IMR-90 (cell line): ENCODE measurements at regions not wholly inside any gene's neighbourhood (a gene's known extent, or its start where the extent isn't known, plus 50 kb on each side); places are given as distances from the start of the nearest gene placed in this dataset.
A peak's percentile ranks its signal among the peaks of the same experiment; 100 is the strongest.

ENCODE experiments used
- ATAC-seq: fragments of 200-7000 bp; cut with Tn5 transposase; 2 replicates; pipeline ENCODE4 v1.9.1; 2020; ENCODE audit warnings: low read depth, mild to moderate bottlenecking, moderate library complexity
- BruUV-seq: library from RNA; stranded (reverse); fragments of 400-500 nt; replicated peaks from 2 replicates; lab custom pipeline; 2021; lab: Mats Ljungman, UMichigan
- CTCF ChIA-PET: fragments of 300-600 bp; formaldehyde crosslinking; extraction: SDS; loops from one replicate; lab custom pipeline; 2021; ENCODE audit warnings: antibody characterized with exemption; lab: Yijun Ruan, JAX
- POLR2A ChIA-PET: fragments of 300-600 bp; sonication (Branson Sonifier 250); formaldehyde crosslinking; loops from one replicate; lab custom pipeline; 2022; ENCODE audit warnings: antibody characterized with exemption; ENCODE audit not compliant: unreplicated experiment; lab: Charles Lee
- DNase-seq: peaks from one replicate; pipeline ENCODE4 v3.0.0; 2013
- H2AFZ ChIP-seq: replicated peaks from 2 replicates; pipeline ENCODE3; 2013; ENCODE audit warnings: low read length, mild to moderate bottlenecking; ENCODE audit not compliant: poor library complexity
- H2AK5ac ChIP-seq: 2 replicates; pipeline ENCODE4 v1.6.1; 2013; ENCODE audit warnings: low read depth, low read length, inconsistent platforms
- H2AK9ac ChIP-seq: replicated peaks from 2 replicates; pipeline ENCODE3; 2013; ENCODE audit warnings: mild to moderate bottlenecking, low read depth, low read length, moderate library complexity; ENCODE audit not compliant: poor library complexity
- H2BK120ac ChIP-seq: 2 replicates; pipeline ENCODE4 v1.6.1; 2013; ENCODE audit warnings: low read depth, low read length, inconsistent platforms
- H2BK15ac ChIP-seq: 3 replicates; pipeline ENCODE4 v1.6.1; 2013; ENCODE audit warnings: low read depth, low read length, inconsistent platforms
- H2BK20ac ChIP-seq: 2 replicates; pipeline ENCODE4 v1.6.1; 2013; ENCODE audit warnings: low read depth, mild to moderate bottlenecking, inconsistent platforms, low read length, moderate library complexity
- H2BK5ac ChIP-seq: 2 replicates; pipeline ENCODE4 v1.6.1; 2013; ENCODE audit warnings: mild to moderate bottlenecking, low read depth, low read length, inconsistent platforms; ENCODE audit not compliant: poor library complexity, severe bottlenecking
- H3K14ac ChIP-seq: replicated peaks from 2 replicates; pipeline ENCODE4 v1.6.1; 2013; ENCODE audit warnings: low read depth, low read length, inconsistent platforms
- H3K18ac ChIP-seq: 2 replicates; pipeline ENCODE4 v1.6.1; 2013; ENCODE audit warnings: low read depth, low read length, control low read depth
- H3K23ac ChIP-seq: 2 replicates; pipeline ENCODE4 v1.6.1; 2013; ENCODE audit warnings: low read depth, low read length, inconsistent platforms
- H3K27ac ChIP-seq: 2 replicates; pipeline ENCODE4 v1.5.1; 2013; ENCODE audit warnings: mild to moderate bottlenecking, control low read depth, low read length; ENCODE audit not compliant: insufficient read depth
- H3K27me3 ChIP-seq: 2 replicates; pipeline ENCODE4 v1.6.1; 2013; ENCODE audit warnings: low read length; ENCODE audit not compliant: control insufficient read depth, insufficient read depth
- H3K36me3 ChIP-seq: 2 replicates; pipeline ENCODE4 v1.6.1; 2013; ENCODE audit warnings: low read length, mixed read lengths; ENCODE audit not compliant: control insufficient read depth, insufficient read depth
- H3K4ac ChIP-seq: 2 replicates; pipeline ENCODE4 v1.6.1; 2013; ENCODE audit warnings: low read depth, low read length, inconsistent platforms
- H3K4me1 ChIP-seq: 2 replicates; pipeline ENCODE4 v1.6.1; 2013; ENCODE audit warnings: low read length, mixed read lengths; ENCODE audit not compliant: control insufficient read depth, insufficient read depth
- H3K4me2 ChIP-seq: 2 replicates; pipeline ENCODE4 v1.6.1; 2013; ENCODE audit warnings: low read depth, mild to moderate bottlenecking, control low read depth, low read length, moderate library complexity
- H3K4me3 ChIP-seq: 2 replicates; pipeline ENCODE4 v1.5.1; 2013; ENCODE audit warnings: low read depth, mild to moderate bottlenecking, control low read depth, low read length, moderate library complexity; ENCODE audit not compliant: insufficient read depth
- H3K56ac ChIP-seq: 2 replicates; pipeline ENCODE4 v1.6.1; 2013; ENCODE audit warnings: low read length, inconsistent platforms; ENCODE audit not compliant: insufficient read depth; ENCODE audit errors: extremely low read depth
- H3K79me1 ChIP-seq, 2 experiments: 2 replicates each; pipeline ENCODE4 v1.6.1; 2013; ENCODE audit warnings: low read length in 2 of 2, inconsistent platforms in 1 of 2, low read depth in 1 of 2
- H3K9ac ChIP-seq: 2 replicates; pipeline ENCODE4 v1.6.1; 2013; ENCODE audit warnings: low read depth, low read length, control low read depth
- H3K9me1 ChIP-seq: 2 replicates; pipeline ENCODE4 v1.6.1; 2013; ENCODE audit warnings: low read length, inconsistent platforms; ENCODE audit not compliant: insufficient read depth
- H3K9me3 ChIP-seq: 2 replicates; pipeline ENCODE4 v1.6.1; 2013; ENCODE audit warnings: low read length; ENCODE audit not compliant: control insufficient read depth, insufficient read depth
- H4K20me1 ChIP-seq: 2 replicates; pipeline ENCODE4 v1.6.1; 2013; ENCODE audit warnings: low read length, inconsistent platforms; ENCODE audit not compliant: insufficient read depth
- H4K5ac ChIP-seq: 2 replicates; pipeline ENCODE4 v1.6.1; 2013; ENCODE audit warnings: mild to moderate bottlenecking, low read depth, low read length, control low read depth
- H4K8ac ChIP-seq, 2 experiments: 2 replicates each; pipeline ENCODE4 v1.6.1; 2013; ENCODE audit warnings: low read depth in 2 of 2, low read length in 2 of 2, control low read depth in 1 of 2, inconsistent platforms in 1 of 2
- H4K91ac ChIP-seq: 2 replicates; pipeline ENCODE4 v1.6.1; 2013; ENCODE audit warnings: low read depth, low read length, inconsistent platforms; ENCODE audit not compliant: insufficient read depth
- BHLHE40 ChIP-seq: fragments of 150-350 bp; IDR thresholded peaks from 2 replicates; pipeline ENCODE4 v1.6.1; 2016; ENCODE audit warnings: mild to moderate bottlenecking, low read depth, low read length
- CEBPB ChIP-seq: IDR thresholded peaks from 2 replicates; pipeline ENCODE4 v1.6.1; 2012; ENCODE audit warnings: low read depth, low read length, improper control_type of control experiment
- CHD1 ChIP-seq: IDR thresholded peaks from 2 replicates; pipeline ENCODE4 v1.6.1; 2012; ENCODE audit warnings: low read depth, low read length, improper control_type of control experiment
- CTCF ChIP-seq: conservative IDR thresholded peaks from 2 replicates; pipeline ENCODE4 v1.5.1; 2012; ENCODE audit warnings: mild to moderate bottlenecking, low read depth, low read length, improper control_type of control experiment
- ELK1 ChIP-seq: fragments of 150-350 bp; IDR thresholded peaks from 2 replicates; pipeline ENCODE4 v1.6.1; 2016; ENCODE audit warnings: low read depth, mild to moderate bottlenecking, low read length, moderate library complexity, borderline replicate concordance
- FOS ChIP-seq: fragments of 150-350 bp; IDR thresholded peaks from 2 replicates; pipeline ENCODE4 v1.6.1; 2016; ENCODE audit warnings: low read depth, low read length
- MAFK ChIP-seq: IDR thresholded peaks from 2 replicates; pipeline ENCODE4 v1.6.1; 2012; ENCODE audit warnings: low read depth, low read length, improper control_type of control experiment
- MAZ ChIP-seq: IDR thresholded peaks from 2 replicates; pipeline ENCODE4 v1.6.1; 2012; ENCODE audit warnings: low read depth, mild to moderate bottlenecking, low read length, improper control_type of control experiment, moderate library complexity, borderline replicate concordance
- MXI1 ChIP-seq: IDR thresholded peaks from 2 replicates; pipeline ENCODE4 v1.6.1; 2012; ENCODE audit warnings: low read depth, mild to moderate bottlenecking, low read length, moderate library complexity, borderline replicate concordance
- NFE2L2 ChIP-seq: fragments of 150-350 bp; IDR thresholded peaks from 2 replicates; pipeline ENCODE4 v1.6.1; 2016; ENCODE audit warnings: low read depth, mild to moderate bottlenecking, low read length
- POLR2A ChIP-seq: IDR thresholded peaks from 2 replicates; pipeline ENCODE4 v1.6.1; 2012; ENCODE audit warnings: mild to moderate bottlenecking, low read depth, low read length
- RAD21 ChIP-seq: IDR thresholded peaks from 2 replicates; pipeline ENCODE4 v1.6.1; 2012; ENCODE audit warnings: low read length, improper control_type of control experiment
- RCOR1 ChIP-seq: IDR thresholded peaks from 2 replicates; pipeline ENCODE4 v1.6.1; 2012; ENCODE audit warnings: mild to moderate bottlenecking, low read length, improper control_type of control experiment; ENCODE audit not compliant: insufficient replicate concordance
- RFX5 ChIP-seq: IDR thresholded peaks from 2 replicates; pipeline ENCODE4 v1.8.0; 2012; ENCODE audit warnings: low read depth, mild to moderate bottlenecking, low read length, moderate library complexity
- SMC3 ChIP-seq: fragments of 150-350 bp; IDR thresholded peaks from 2 replicates; pipeline ENCODE4 v1.6.1; 2016; ENCODE audit warnings: low read depth, mild to moderate bottlenecking, antibody characterized with exemption, low read length, moderate library complexity
- USF2 ChIP-seq: fragments of 150-350 bp; IDR thresholded peaks from 2 replicates; pipeline ENCODE4 v1.6.1; 2017; ENCODE audit warnings: mild to moderate bottlenecking, antibody characterized with exemption, low read length, low read depth
- WGBS, 2 experiments: methylation state at CpG; one replicate each; pipeline versions ENCODE4 v1.1.5 to v1.1.7; 2013; ENCODE audit warnings: missing lambda C conversion rate in 2 of 2; ENCODE audit not compliant: insufficient read length in 1 of 2; ENCODE audit errors: extremely low coverage in 2 of 2; 5-methylcytosine and 5-hydroxymethylcytosine counted together
- dilution Hi-C: fragments of 300-500 bp; cut with HindIII; formaldehyde crosslinking; loops from one replicate; pipeline ENCODE4 v1.14.3; 2018; ENCODE audit warnings: low sequenced_read_pairs; ENCODE audit not compliant: unreplicated experiment
- in situ Hi-C: fragments of 300-500 bp; cut with MboI; formaldehyde crosslinking; loops from 3 replicates; pipeline ENCODE4 v1.14.3; 2019; ENCODE audit warnings: low sequenced_read_pairs, inconsistent platforms, mixed read lengths
- intact Hi-C: fragments of 100-400 bp; cut with micrococcal nuclease; formaldehyde crosslinking; loops from 2 replicates; pipeline ENCODE4 v1.10.0; 2022

- no CpG with 5 or more reads among the region's 2 CpGs for WGBS, 2 experiments
- no peak overlapping the region for H2AK9ac ChIP-seq
- no peak overlapping the region for H3K4me2 ChIP-seq
- H3K9me1 ChIP-seq: no peaks in the 10 kb centered on the region
- H3K27me3 ChIP-seq: no peaks in the 10 kb centered on the region
- CTCF ChIA-PET: no interaction called here
- H3K18ac ChIP-seq: no peak overlapping the region
- peak overlapping the region; percentile 16; the same call in 1 of the 2 replicates for H2AK5ac ChIP-seq
- no peaks in the 10 kb centered on the region for H3K9me3 ChIP-seq
- intact Hi-C loops (loop anchor here (5.0 to 10.0 kb wide), 4 partner anchors 301 to 1043 kb away; no protein-coding TSS in a partner anchor), dilution Hi-C loops (no loop called here), in situ Hi-C loops (loop anchor here (25.0 kb wide), 2 partner anchors 431 to 694 kb away; partner anchors contain the start of gene TLE4)
- H3K9ac ChIP-seq: no peak overlapping the region
- H3K14ac ChIP-seq: no peak overlapping the region
- no peak overlapping the region for H3K4me3 ChIP-seq
- POLR2A ChIA-PET: no interaction called here
- no peaks in the 10 kb centered on the region for H3K36me3 ChIP-seq
- H3K4ac ChIP-seq: no peak overlapping the region; the same call in 1 of the 2 replicates
- no peak overlapping the region for H3K27ac ChIP-seq
- no peak overlapping the region for H4K8ac ChIP-seq
- no peaks in the 10 kb centered on the region for H3K79me1 ChIP-seq
- H3K23ac ChIP-seq: no peak overlapping the region
- H2BK5ac ChIP-seq: no peak overlapping the region
- no peak for DNase-seq
- H2BK15ac ChIP-seq: no peak overlapping the region
- no peak overlapping the region for H2BK20ac ChIP-seq
- no peaks in the 10 kb centered on the region for H4K20me1 ChIP-seq
- no peak for TF ChIP-seq MXI1
- TF ChIP-seq CEBPB: no peak
- TF ChIP-seq USF2: no peak
- TF ChIP-seq CHD1: no peak
- TF ChIP-seq CTCF: no peak
- TF ChIP-seq MAFK: no peak
- TF ChIP-seq RFX5: no peak
- TF ChIP-seq BHLHE40: no peak
- no peak for TF ChIP-seq RCOR1
- no peak for TF ChIP-seq NFE2L2
- no peak for TF ChIP-seq ELK1
- no peak for TF ChIP-seq RAD21
- no peak for TF ChIP-seq SMC3
- no peak for TF ChIP-seq POLR2A
- TF ChIP-seq FOS: no peak
- TF ChIP-seq MAZ: no peak
- H3K56ac ChIP-seq: no peak overlapping the region
- H4K5ac ChIP-seq: no peak overlapping the region
- no peak for ATAC-seq
- 0 out of 2 replicates have a peak overlapping the region, but pooled peaks have one; percentile 54 for H2BK120ac ChIP-seq
- no peak overlapping the region for H2AFZ ChIP-seq
- BruUV-seq: no TSS peak
- no peaks in the 10 kb centered on the region; the same call in 1 of the 2 replicates for H3K4me1 ChIP-seq
- H4K91ac ChIP-seq: no peak overlapping the region
Observed at GRCh38 chr9:79131246-79131774, 440.5 kb upstream of the TLE4 start.
